GM13976 (cell line): ENCODE measurements at regions not wholly inside any gene's neighbourhood (a gene's known extent, or its start where the extent isn't known, plus 50 kb on each side); places are given as distances from the start of the nearest gene placed in this dataset.
"Not testable (repeated sequence)": the region's sequence is repeated elsewhere in the genome, so short reads cannot be mapped to it uniquely, and the experiment has no call there.

ENCODE experiments used
- DNase-seq: peaks from one replicate; pipeline ENCODE4 v3.0.0; 2012; ENCODE audit warnings: low spot score
- in situ Hi-C: fragments of 300-500 bp; cut with MboI; formaldehyde crosslinking; loops from one replicate; pipeline ENCODE4 v1.12.0; 2022; ENCODE audit warnings: low sequenced_read_pairs, mixed read lengths, inconsistent platforms; ENCODE audit not compliant: unreplicated experiment
- TF ChIP-seq, protein P1 (sequence below): IDR thresholded peaks from 2 replicates; pipeline ENCODE4 v1.5.1; 2012; ENCODE audit warnings: borderline replicate concordance, mild to moderate bottlenecking; ENCODE audit not compliant: insufficient read depth; ENCODE audit errors: extremely low read depth, missing control alignments, control extremely low read depth

DNA sequence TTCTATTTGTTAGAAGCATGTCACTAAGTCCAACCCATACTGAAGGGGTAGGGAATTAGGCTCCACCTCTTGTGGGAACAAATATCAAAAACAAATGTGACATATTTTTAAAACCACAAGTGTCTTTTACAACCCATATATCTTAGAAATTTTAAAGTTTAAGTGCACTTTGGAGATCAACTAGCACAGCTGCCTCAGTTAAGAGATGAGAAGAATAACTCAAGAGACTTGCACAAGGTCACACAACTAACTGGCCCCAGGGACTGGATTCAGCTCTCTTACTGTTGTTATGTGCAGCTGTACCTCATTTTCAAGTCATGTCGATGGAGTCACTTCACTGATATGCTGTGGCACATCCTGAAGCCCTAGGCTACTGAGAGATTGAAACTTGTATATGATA, 102.9 kb upstream of the BMP2 start:
- no peak for DNase-seq
- TF ChIP-seq, protein P1, sequence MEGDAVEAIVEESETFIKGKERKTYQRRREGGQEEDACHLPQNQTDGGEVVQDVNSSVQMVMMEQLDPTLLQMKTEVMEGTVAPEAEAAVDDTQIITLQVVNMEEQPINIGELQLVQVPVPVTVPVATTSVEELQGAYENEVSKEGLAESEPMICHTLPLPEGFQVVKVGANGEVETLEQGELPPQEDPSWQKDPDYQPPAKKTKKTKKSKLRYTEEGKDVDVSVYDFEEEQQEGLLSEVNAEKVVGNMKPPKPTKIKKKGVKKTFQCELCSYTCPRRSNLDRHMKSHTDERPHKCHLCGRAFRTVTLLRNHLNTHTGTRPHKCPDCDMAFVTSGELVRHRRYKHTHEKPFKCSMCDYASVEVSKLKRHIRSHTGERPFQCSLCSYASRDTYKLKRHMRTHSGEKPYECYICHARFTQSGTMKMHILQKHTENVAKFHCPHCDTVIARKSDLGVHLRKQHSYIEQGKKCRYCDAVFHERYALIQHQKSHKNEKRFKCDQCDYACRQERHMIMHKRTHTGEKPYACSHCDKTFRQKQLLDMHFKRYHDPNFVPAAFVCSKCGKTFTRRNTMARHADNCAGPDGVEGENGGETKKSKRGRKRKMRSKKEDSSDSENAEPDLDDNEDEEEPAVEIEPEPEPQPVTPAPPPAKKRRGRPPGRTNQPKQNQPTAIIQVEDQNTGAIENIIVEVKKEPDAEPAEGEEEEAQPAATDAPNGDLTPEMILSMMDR = no peak
- in situ Hi-C loops = no loop called here

DNA sequence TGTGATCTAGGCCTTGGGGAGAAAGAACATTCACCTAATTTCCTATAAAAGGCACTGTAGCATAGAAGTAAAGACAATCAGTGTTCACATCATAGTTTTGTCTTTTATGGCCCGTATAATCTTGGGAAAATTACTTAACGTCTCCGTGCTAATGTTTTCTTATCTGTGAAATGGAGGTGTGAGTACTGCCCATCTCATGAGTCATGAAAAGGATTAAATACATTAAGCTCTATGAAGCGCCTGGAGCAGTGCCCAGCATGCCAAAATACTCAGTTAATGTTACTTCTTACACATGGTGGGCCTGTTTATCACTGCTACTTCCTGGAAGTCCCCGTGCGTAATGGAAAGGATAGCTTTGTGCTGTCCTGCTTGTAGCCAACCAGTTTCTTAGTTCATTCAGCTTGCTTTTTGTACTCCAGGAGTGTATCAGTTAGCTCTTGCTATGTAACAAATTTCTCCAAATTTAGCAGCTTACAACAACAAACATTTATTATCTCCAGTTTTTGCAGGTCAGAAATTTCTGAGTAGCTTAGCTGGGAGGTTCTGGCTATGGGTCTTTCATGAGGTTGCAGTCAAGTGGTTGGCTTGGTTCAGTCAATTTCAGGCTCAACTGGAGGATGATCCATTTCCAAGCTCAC, 103.6 kb upstream of the BMP2 start:
- no peak for DNase-seq
- TF ChIP-seq, protein P1 = no peak
- in situ Hi-C loops = no loop called here

DNA sequence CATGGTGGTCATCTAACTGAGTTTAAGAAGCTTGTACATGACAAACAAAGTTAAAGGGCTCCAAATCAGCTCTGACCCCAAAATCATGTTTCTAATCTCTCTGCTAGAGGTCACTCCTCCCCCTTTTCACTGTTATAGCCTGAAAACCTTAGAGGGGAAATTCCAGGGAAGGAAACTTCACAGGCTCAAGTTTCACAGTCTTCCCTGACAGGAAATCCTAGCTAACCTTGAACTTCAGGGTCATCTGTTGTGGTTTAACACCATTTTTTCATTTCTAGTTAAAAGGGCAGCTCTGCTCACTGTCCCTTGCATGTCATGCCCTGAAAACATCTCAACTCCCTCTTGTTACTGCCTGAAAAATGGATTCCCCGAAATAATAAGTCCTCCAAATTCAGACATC, 104.4 kb upstream of the BMP2 start:
- TF ChIP-seq, protein P1 = no peak
- no peak for DNase-seq
- in situ Hi-C loops = no loop called here

DNA sequence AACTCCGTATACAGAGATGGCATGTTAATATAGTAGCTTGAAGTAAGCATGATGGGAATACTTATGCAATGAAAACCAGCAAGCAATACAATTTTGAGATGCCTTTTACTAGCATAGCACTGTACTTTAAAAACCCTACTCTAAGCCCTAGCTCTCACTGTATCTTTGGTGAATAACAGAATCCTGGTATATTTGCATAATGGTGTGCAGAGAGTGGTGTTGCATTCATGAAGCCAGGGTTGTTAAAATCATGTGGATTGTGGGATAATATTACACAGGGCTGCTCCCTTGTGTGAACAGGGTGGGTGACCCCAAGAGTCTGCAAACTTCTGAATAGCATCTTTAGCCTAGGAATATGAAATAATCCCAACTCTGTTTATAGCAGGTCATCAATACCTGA, 105.2 kb upstream of the BMP2 start:
- in situ Hi-C loops = no loop called here
- DNase-seq = no peak
- TF ChIP-seq, protein P1 = no peak

DNA sequence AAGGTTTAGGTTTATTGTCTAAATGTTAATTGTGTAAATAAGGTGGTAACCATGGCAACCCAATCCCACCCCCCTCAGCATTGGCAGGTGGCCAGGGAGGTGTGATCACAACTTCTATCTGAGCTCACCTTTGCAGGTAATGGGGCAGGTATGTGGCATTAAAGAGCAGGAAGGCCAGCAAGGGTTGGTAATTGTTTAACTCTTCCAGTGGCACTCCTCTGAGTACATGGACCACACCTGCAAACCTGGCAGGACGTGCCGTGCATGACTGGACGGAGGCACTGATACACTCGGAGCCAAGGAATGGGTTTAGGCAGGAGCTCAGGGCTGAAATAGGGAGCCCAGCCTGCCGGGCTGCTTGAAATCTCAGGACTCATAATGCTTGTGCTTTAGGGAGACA, 107.0 kb upstream of the BMP2 start:
- TF ChIP-seq, protein P1 = no peak
- in situ Hi-C loops = no loop called here
- no peak for DNase-seq

DNA sequence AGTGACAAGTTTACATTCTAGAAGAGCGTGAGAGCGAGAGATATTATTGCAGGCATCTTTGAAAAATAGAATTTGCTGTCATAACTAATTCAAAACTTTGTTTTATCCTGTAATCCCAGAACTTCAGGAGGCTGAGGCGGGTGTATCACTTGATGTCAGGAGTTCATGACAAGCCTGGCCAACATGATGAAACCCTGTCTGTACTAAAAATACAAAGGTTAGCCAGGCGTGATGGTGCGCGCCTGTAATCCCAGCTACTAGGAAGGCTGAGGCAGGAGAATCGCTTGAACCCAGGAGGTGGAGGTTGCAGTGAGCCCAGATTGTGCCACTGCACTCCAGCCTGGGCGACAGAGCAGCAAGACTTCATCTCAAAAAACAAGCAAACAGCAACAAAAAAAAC, 108.6 kb upstream of the BMP2 start:
- in situ Hi-C loops, DNase-seq: not testable (repeated sequence)

DNA sequence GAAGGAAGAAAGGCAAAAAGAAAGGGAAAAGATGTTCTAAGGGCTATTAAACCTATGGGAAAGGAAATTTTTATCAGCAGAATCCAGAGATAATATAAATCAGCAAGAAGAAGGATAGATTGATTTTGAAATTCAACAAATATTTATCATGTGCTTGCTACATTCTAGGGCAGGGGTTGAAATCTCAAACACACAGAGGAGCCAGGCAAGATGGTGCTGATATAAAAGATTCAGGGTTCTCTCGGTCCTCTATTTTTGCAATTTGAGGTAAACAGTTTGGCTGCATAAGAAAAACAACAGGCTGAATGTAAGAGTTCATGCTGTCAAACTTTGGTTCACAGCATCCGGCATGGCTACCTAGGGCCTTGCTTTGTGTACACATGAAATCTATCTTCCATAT, 109.6 kb upstream of the BMP2 start:
- in situ Hi-C loops = no loop called here
- TF ChIP-seq, protein P1 = no peak
- no peak for DNase-seq
